HCT116 (cell line): ENCODE measurements at regions not wholly inside any gene's neighbourhood (a gene's known extent, or its start where the extent isn't known, plus 50 kb on each side); places are given as distances from the start of the nearest gene placed in this dataset.

ENCODE experiments used
- JUND ChIP-seq: IDR thresholded peaks from 2 replicates; pipeline ENCODE4 v1.6.1; 2012
- POLR2A ChIP-seq: IDR thresholded peaks from 2 replicates; pipeline ENCODE4 v1.7.0; 2011; ENCODE audit warnings: borderline replicate concordance; ENCODE audit not compliant: insufficient read depth, insufficient read length; ENCODE audit errors: extremely low read depth
- SRF ChIP-seq: IDR thresholded peaks from 2 replicates; pipeline ENCODE4 v1.6.1; 2012; ENCODE audit warnings: low read depth
- ZNF274 ChIP-seq: fragments of 200-500 bp; sonication (Bioruptor generic); IDR thresholded peaks from 2 replicates; pipeline ENCODE4 v1.6.1; 2014; ENCODE audit warnings: mild to moderate bottlenecking, low read depth, low read length, inconsistent platforms

DNA sequence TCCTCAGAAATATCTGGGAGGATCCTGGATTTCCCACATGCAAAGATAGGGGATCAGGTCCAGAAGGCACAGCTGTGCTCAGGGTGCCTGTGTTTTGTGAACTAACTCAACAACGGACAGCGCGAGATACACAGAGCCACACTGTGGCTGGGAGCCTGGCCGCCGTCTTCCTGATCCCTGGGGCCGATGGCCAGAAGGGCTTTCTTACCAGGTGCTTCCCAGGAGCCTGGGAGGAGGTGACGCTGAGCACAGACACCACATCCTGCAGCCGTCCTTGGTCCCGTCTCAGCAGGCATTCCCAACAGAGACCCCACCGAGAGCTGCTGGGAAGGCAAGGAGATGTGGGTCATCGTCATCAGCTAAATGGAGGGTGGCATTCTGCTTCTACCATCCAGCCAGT lies 144.6 kb upstream of the AFDN start:
- TF ChIP-seq POLR2A (no peak), ZNF274 (no peak), JUND (no peak), SRF (no peak)
